H1 (cell line): ENCODE measurements at regions not wholly inside any gene's neighbourhood (a gene's known extent, or its start where the extent isn't known, plus 50 kb on each side); places are given as distances from the start of the nearest gene placed in this dataset.

Source experiments
- CTCF ChIA-PET: fragments of 300-600 bp; sonication (Branson Sonifier 250); formaldehyde crosslinking; loops from one replicate; lab custom pipeline; 2021; ENCODE audit not compliant: partially characterized antibody; lab: Charles Lee
- POLR2A ChIA-PET: fragments of 300-600 bp; sonication (Branson Sonifier 250); formaldehyde crosslinking; loops from one replicate; lab custom pipeline; 2021; ENCODE audit warnings: inconsistent platforms; ENCODE audit not compliant: partially characterized antibody; lab: Charles Lee
- DNase-seq, 2 experiments: peaks; one replicate each; pipeline versions ENCODE4 v3.0.0 to v3.0.0-alpha.2; 2010 to 2022; ENCODE audit warnings: low spot score in 2 of 2, low read depth in 1 of 2, mixed read lengths in 1 of 2
- FAIRE-seq: peaks from 2 replicates; lab custom pipeline; 2011; peaks lifted over from hg19 to GRCh38; lab: Jason Lieb, UNC
- H2AFZ ChIP-seq: 2 replicates; pipeline ENCODE4 v1.8.1; 2012; ENCODE audit warnings: low read length, inconsistent platforms
- H2AK5ac ChIP-seq: 2 replicates; pipeline ENCODE4 v1.6.1; 2013; ENCODE audit warnings: low read depth, low read length
- H2BK120ac ChIP-seq: replicated peaks from 2 replicates; pipeline ENCODE3; 2013; ENCODE audit warnings: low read depth, low read length, inconsistent platforms
- H2BK12ac ChIP-seq: 2 replicates; pipeline ENCODE4 v1.6.1; 2013; ENCODE audit warnings: low read depth, low read length
- H2BK15ac ChIP-seq: 2 replicates; pipeline ENCODE4 v1.6.1; 2013; ENCODE audit warnings: low read length
- H2BK20ac ChIP-seq: 2 replicates; pipeline ENCODE4 v1.6.1; 2013; ENCODE audit warnings: low read length
- H2BK5ac ChIP-seq: 2 replicates; pipeline ENCODE4 v1.6.1; 2013; ENCODE audit warnings: low read depth, low read length
- H3K14ac ChIP-seq: 2 replicates; pipeline ENCODE4 v1.6.1; 2013; ENCODE audit warnings: inconsistent platforms; ENCODE audit not compliant: insufficient read length
- H3K18ac ChIP-seq: 2 replicates; pipeline ENCODE4 v1.6.1; 2013; ENCODE audit warnings: low read length; ENCODE audit errors: extremely low read depth
- H3K23ac ChIP-seq: 2 replicates; pipeline ENCODE4 v1.6.1; 2013; ENCODE audit warnings: inconsistent platforms; ENCODE audit not compliant: insufficient read length
- H3K23me2 ChIP-seq: 2 replicates; pipeline ENCODE4 v1.6.1; 2013; ENCODE audit warnings: low read depth, low read length
- H3K27ac ChIP-seq: 2 replicates; pipeline ENCODE4 v1.6.1; 2011; ENCODE audit warnings: low read depth, low read length, inconsistent platforms
- H3K27me3 ChIP-seq, 4 experiments: replicated peaks in 1 of 4; 1 replicate in 1 of 4; 2 replicates in 3 of 4; pipeline versions ENCODE4 v1.6.1 to v1.8.1; 2011 to 2013; ENCODE audit warnings: low read length in 3 of 4, mild to moderate bottlenecking in 3 of 4, inconsistent platforms in 2 of 4, mixed read lengths in 2 of 4, moderate library complexity in 1 of 4; ENCODE audit not compliant: control insufficient read depth in 3 of 4, insufficient read depth in 3 of 4; ENCODE audit errors: extremely low read depth in 1 of 4
- H3K36me3 ChIP-seq, 4 experiments: 2 replicates each; pipeline versions ENCODE4 v1.6.1 to v1.8.1; 2011 to 2013; ENCODE audit warnings: mild to moderate bottlenecking in 4 of 4, low read length in 3 of 4, moderate library complexity in 2 of 4, control low read depth in 1 of 4, inconsistent platforms in 1 of 4; ENCODE audit not compliant: insufficient read depth in 4 of 4, control insufficient read depth in 2 of 4
- H3K4ac ChIP-seq: replicated peaks from 2 replicates; pipeline ENCODE3; 2013; ENCODE audit warnings: low read length, low read depth, mixed read lengths, inconsistent platforms; ENCODE audit not compliant: insufficient read length
- H3K4me1 ChIP-seq, 4 experiments: replicated peaks in 1 of 4; 1 replicate in 1 of 4; 2 replicates in 3 of 4; pipeline versions ENCODE4 v1.6.1 to v1.8.1; 2011 to 2013; ENCODE audit warnings: low read length in 3 of 4, inconsistent platforms in 2 of 4, mixed read lengths in 1 of 4; ENCODE audit not compliant: insufficient read depth in 4 of 4, control insufficient read depth in 3 of 4
- H3K4me2 ChIP-seq, 2 experiments: 2 replicates each; pipeline versions ENCODE4 v1.6.1 to v1.8.1; 2011 to 2013; ENCODE audit warnings: low read depth in 2 of 2, low read length in 2 of 2, control low read depth in 1 of 2, inconsistent platforms in 1 of 2, mild to moderate bottlenecking in 1 of 2; ENCODE audit not compliant: insufficient read depth in 1 of 2
- H3K4me3 ChIP-seq, 4 experiments: fragments of 200-600, 300-600 bp in 1 of 4; sonication (generic), shearing (Covaris generic), sonication (Bioruptor Twin) in 1 of 4; 2 replicates each; pipeline versions ENCODE4 v1.5.1 to v1.8.1; 2011 to 2016; ENCODE audit warnings: low read length in 4 of 4, low read depth in 3 of 4, control low read depth in 2 of 4, inconsistent platforms in 2 of 4, mild to moderate bottlenecking in 2 of 4, mixed read lengths in 1 of 4, moderate library complexity in 1 of 4; ENCODE audit not compliant: insufficient read depth in 2 of 4; ENCODE audit errors: extremely low read depth in 1 of 4
- H3K56ac ChIP-seq: replicated peaks from 2 replicates; pipeline ENCODE3; 2013; ENCODE audit warnings: low read depth, mild to moderate bottlenecking, mixed read lengths, low read length, inconsistent platforms; ENCODE audit not compliant: insufficient read length
- H3K79me1 ChIP-seq: 2 replicates; pipeline ENCODE4 v1.6.1; 2013; ENCODE audit warnings: low read depth, low read length, control low read depth
- H3K79me2 ChIP-seq, 2 experiments: 2 replicates each; pipeline versions ENCODE4 v1.6.1 to v1.8.1; 2012 to 2013; ENCODE audit warnings: low read length in 2 of 2, mild to moderate bottlenecking in 2 of 2, inconsistent platforms in 1 of 2; ENCODE audit not compliant: insufficient read depth in 2 of 2, control insufficient read depth in 1 of 2
- H3K9ac ChIP-seq, 4 experiments: replicated peaks in 1 of 4; 1 replicate in 1 of 4; 2 replicates in 3 of 4; pipeline versions ENCODE4 v1.6.1 to v1.8.1; 2011 to 2013; ENCODE audit warnings: low read depth in 3 of 4, low read length in 3 of 4, control low read depth in 2 of 4, mild to moderate bottlenecking in 2 of 4, moderate library complexity in 2 of 4, inconsistent platforms in 1 of 4; ENCODE audit errors: extremely low read depth in 1 of 4
- H3K9me3 ChIP-seq, 2 experiments: 2 replicates each; pipeline versions ENCODE4 v1.6.1 to v1.8.1; 2012 to 2013; ENCODE audit warnings: mild to moderate bottlenecking in 2 of 2, moderate library complexity in 2 of 2, control low read depth in 1 of 2, inconsistent platforms in 1 of 2, low read depth in 1 of 2, low read length in 1 of 2, mixed read lengths in 1 of 2; ENCODE audit not compliant: insufficient read depth in 2 of 2
- H4K20me1 ChIP-seq, 2 experiments: replicated peaks in 1 of 2; 2 replicates each; pipeline versions ENCODE3 to v1.8.1; 2011 to 2013; ENCODE audit warnings: inconsistent platforms in 2 of 2, low read length in 2 of 2, mild to moderate bottlenecking in 1 of 2; ENCODE audit not compliant: insufficient read depth in 2 of 2, control insufficient read depth in 1 of 2
- H4K5ac ChIP-seq: 2 replicates; pipeline ENCODE4 v1.6.1; 2013; ENCODE audit warnings: low read length, low read depth, mixed read lengths, inconsistent platforms; ENCODE audit not compliant: insufficient read length
- H4K8ac ChIP-seq: 2 replicates; pipeline ENCODE4 v1.8.0; 2013; ENCODE audit warnings: mild to moderate bottlenecking, moderate library complexity, low read length, inconsistent platforms; ENCODE audit not compliant: insufficient read depth; ENCODE audit errors: extremely low read depth
- H4K91ac ChIP-seq: replicated peaks from 2 replicates; pipeline ENCODE3; 2013; ENCODE audit warnings: low read length, mixed read lengths, inconsistent platforms; ENCODE audit not compliant: insufficient read length
- GTF2F1 ChIP-seq: IDR thresholded peaks from 2 replicates; pipeline ENCODE4 v1.6.1; 2012; ENCODE audit warnings: low read depth, low read length, improper control_type of control experiment, borderline replicate concordance
- KDM5A ChIP-seq: fragments of 200-600 bp; IDR thresholded peaks from 2 replicates; pipeline ENCODE4 v1.7.1; 2012; ENCODE audit warnings: mild to moderate bottlenecking, low read length, inconsistent platforms, mixed read lengths
- POLR2AphosphoS5 ChIP-seq: IDR thresholded peaks from 2 replicates; pipeline ENCODE4 v1.6.1; 2011; ENCODE audit warnings: low read depth, low read length
- RAD21 ChIP-seq, 2 experiments: IDR thresholded peaks in 1 of 2; conservative IDR thresholded peaks in 1 of 2; 2 replicates each; pipeline ENCODE4 v1.6.1; 2011; ENCODE audit warnings: low read depth in 2 of 2, low read length in 2 of 2, improper control_type of control experiment in 1 of 2, inconsistent platforms in 1 of 2, mild to moderate bottlenecking in 1 of 2, moderate library complexity in 1 of 2
- SIN3A ChIP-seq, 2 experiments: IDR thresholded peaks in 1 of 2; conservative IDR thresholded peaks in 1 of 2; 2 replicates each; pipeline ENCODE4 v1.6.1; 2011 to 2012; ENCODE audit warnings: low read length in 2 of 2, improper control_type of control experiment in 1 of 2, low read depth in 1 of 2, mild to moderate bottlenecking in 1 of 2
- WGBS, 2 experiments: shearing (Covaris generic) in 1 of 2; methylation state at CpG; one replicate each; pipeline versions ENCODE4 v1.1.6 to v1.1.7; 2013 to 2015; ENCODE audit warnings: low lambda C conversion rate in 2 of 2, mixed read lengths in 2 of 2, inconsistent platforms in 1 of 2, low coverage in 1 of 2, missing lambda C conversion rate in 1 of 2; ENCODE audit not compliant: insufficient replicate concordance in 2 of 2, insufficient coverage in 1 of 2, insufficient read length in 1 of 2; ENCODE audit errors: extremely low coverage in 1 of 2, missing lambda C conversion rate in 1 of 2; 5-methylcytosine and 5-hydroxymethylcytosine counted together

DNA sequence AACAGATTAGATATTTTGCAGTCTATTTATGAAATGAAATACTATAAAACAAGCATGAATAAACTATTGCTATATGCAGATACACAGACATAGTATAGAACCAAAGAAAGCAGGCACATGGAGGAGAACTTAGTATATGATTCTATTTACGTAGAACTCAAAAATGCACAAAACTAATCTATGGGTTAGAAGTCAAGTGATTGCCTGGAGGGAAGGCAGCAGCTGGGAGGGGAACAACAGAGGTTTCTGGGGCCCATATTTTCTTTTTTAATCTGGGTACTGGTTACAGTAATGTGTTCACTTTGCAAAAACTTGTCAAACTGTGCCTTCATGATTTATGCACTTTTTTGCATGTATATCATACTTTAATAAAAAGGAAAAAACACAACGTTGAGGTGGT, 202.0 kb downstream of the BCAT1 start:
- H3K79me2 ChIP-seq: no peaks in the 10 kb centered on the region
- H2AK5ac ChIP-seq: no peak overlapping the region
- no peak overlapping the region for H2BK20ac ChIP-seq
- CTCF ChIA-PET: interaction anchor here (1.5 kb wide), 1 partner anchor 22 kb away, joined by 5 read pairs; no protein-coding TSS in a partner anchor
- no peak overlapping the region for H2BK120ac ChIP-seq
- H3K4me3 ChIP-seq: no peak overlapping the region
- DNase-seq: no peak
- WGBS, 2 experiments: 92% methylated on average over 2 of the region's 2 CpGs; no CpG with 5 or more reads in 1 of the 2 experiments
- H3K56ac ChIP-seq: no peak overlapping the region
- H3K23ac ChIP-seq: no peak overlapping the region
- no peak overlapping the region for H3K18ac ChIP-seq
- H4K91ac ChIP-seq: no peak overlapping the region
- no peaks in the 10 kb centered on the region for H3K27me3 ChIP-seq
- H2AFZ ChIP-seq: no peak overlapping the region
- H4K20me1 ChIP-seq: no peaks in the 10 kb centered on the region
- no peak overlapping the region for H3K9ac ChIP-seq
- TF ChIP-seq POLR2AphosphoS5 (no peak), KDM5A (no peak), RAD21 (IDR thresholded peaks at IDR 0.05 in 1 of 2, conservative IDR thresholded peaks at IDR 0.05 in 1 of 2; ENCODE audit: low read depth in 2 of 2, low read length in 2 of 2) (no peak), SIN3A (conservative IDR thresholded peaks at IDR 0.05 in 1 of 2, IDR thresholded peaks at IDR 0.05 in 1 of 2; ENCODE audit: low read depth in 1 of 2, low read length in 2 of 2) (no peak), GTF2F1 (no peak)
- H3K4me2 ChIP-seq: no peak overlapping the region
- H3K4me1 ChIP-seq: peaks cover 0 to 15% (median 5%) of the 10 kb centered on the region in 4 experiments; a peak in 3 of 7 replicates
- H3K27ac ChIP-seq: no peak overlapping the region
- POLR2A ChIA-PET: no interaction called here
- H3K79me1 ChIP-seq: no peaks in the 10 kb centered on the region
- no peaks in the 10 kb centered on the region for H3K9me3 ChIP-seq
- H4K8ac ChIP-seq: no peak overlapping the region
- H3K23me2 ChIP-seq: no peaks in the 10 kb centered on the region
- no peak overlapping the region for H3K4ac ChIP-seq
- H2BK15ac ChIP-seq: no peak overlapping the region
- FAIRE-seq: no peak
- H3K14ac ChIP-seq: no peak overlapping the region
- no peak overlapping the region for H4K5ac ChIP-seq
- H3K36me3 ChIP-seq: no peaks in the 10 kb centered on the region
- no peak overlapping the region for H2BK5ac ChIP-seq
- H2BK12ac ChIP-seq: no peak overlapping the region
